Activated CD4-positive, alpha-beta T cell treated with anti-CD3 and anti-CD28 coated beads for 48 hours (primary cell): ENCODE measurements at regions not wholly inside any gene's neighbourhood (a gene's known extent, or its start where the extent isn't known, plus 50 kb on each side); places are given as distances from the start of the nearest gene placed in this dataset.

Source experiments
- DNase-seq: peaks from one replicate; pipeline ENCODE4 v3.0.0-alpha.2; 2020

DNA sequence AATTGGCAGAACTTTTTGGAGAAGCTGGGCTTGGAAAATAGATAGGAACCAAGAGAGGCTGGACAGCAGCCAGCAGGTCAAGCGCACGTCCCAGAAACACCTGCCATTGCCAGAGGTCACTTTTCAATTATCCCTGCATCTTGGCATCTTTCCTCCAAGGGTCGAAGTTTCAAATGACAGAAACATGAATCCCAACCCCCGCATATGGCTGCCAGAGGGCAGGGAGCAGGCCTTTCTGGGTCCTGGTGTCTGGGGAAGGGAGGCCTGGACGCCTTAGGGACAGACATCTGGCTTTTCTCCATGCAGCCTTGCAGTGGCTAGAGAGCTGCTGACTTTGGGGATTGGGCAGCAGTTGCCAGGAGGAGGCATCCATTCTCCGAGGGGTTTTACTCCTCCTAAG is 164.5 kb upstream of the TPM1 start:
- DNase-seq = no peak

DNA sequence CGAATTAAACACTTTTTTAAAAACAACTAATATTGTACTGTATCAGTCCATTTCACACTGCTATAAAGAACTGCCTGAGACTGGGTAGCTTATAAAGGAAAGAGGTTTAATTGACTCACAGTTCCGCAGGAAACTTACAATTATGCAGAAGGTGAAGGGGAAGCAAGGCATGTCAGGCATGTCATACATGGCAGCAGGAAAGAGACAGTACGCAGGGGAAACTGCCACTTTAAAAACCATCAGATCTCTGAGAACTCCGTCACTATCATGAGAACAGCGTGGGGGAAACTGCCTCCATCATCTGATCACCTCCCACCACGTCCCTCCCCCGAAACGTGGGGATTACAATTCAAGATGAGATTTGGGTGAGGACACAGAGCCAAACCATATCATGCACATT is 162.8 kb upstream of the TPM1 start:
- no peak for DNase-seq

DNA sequence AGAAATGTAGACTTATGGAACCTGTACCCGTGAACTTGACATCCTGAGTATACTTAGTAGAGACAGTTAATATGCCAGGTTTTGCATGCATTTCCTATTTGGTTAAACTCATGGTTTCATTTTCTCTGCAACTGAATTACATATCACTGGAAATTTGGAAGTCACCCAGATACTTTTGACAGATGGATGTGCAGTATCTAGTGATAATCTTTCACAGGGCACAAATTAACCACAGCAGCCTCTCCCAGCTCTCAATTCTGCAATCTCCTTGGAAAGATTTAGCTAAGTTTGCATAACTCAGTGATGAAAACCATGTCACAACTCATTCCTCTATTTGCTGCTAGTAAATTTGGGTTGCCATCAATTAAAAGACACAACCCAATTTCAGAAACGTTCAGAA is 162.3 kb upstream of the TPM1 start:
- DNase-seq = no peak

DNA sequence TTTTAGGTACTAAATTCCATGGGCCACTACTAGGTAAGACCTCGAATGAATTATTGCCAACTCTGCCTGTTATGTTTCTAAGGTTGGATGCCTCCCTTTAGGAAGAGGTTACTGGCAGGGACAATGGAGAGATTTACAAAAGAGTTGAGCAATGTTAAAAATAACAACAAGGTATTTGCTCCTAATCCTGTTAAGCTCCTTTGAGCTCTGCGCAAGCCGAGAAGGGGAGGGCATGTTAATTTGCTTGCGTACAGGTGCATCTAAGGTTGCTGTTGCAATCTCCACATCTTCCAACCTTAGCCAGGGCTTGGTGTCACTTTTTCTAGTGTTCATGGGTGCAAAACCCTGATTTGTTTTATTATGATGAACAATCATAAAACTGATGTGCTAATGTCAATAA is 161.5 kb upstream of the TPM1 start:
- no peak for DNase-seq

DNA sequence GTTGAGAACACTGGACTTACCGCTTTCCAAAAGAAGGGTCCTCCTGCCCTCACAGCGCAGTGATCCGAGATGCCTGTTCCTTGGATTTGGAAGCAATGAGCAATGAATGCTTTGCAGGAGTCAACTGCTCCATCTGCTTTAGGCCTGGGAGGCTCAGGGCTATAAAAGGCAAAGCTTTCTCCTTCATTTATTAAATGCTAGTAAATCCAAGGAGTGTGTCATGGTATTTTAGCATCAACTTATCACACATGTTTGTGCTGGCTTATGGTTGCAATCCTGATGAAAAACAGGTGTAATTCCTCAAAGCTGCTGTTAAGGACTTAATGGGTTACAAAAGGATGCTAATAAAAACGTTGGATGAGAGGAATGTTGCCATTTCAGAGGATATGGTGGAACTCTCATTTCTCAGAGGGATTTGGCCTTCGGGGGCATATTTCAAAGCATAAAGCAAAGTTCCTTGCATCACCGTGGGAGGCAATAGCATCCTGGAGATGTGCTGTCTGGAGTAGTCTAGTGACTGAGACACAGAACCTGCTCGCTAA is 158.5 kb upstream of the TPM1 start:
- no peak for DNase-seq

DNA sequence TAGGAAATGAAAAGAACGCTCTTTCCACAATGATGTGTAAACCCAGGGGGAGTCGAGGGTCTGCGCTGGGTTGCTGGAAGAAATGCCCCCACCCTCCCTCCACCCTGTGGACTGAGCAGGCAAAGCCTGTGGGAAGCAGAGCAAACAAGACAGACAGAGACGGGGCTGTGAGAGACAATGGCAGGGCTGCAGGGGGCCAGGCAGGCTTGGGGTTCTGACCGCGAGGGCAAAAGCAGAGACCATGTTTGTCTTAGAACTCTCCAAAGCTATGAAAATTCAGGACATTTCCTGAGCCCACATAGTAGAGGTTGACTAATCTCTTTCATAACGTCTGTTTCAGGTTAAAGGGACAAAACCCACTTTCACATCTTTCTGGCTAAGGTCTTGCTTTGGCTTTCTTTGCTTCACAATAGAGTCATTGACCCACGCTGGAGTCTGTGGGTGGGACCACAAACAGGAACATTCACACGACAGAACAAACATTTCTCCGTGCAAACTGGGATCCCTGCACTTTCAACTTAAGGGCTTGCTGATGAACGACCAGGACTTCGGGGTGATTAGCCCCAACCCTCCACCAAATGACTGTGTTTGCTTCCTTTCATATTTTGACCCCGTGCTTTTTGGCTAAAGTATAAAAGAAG is 156.0 kb upstream of the TPM1 start:
- no peak for DNase-seq

DNA sequence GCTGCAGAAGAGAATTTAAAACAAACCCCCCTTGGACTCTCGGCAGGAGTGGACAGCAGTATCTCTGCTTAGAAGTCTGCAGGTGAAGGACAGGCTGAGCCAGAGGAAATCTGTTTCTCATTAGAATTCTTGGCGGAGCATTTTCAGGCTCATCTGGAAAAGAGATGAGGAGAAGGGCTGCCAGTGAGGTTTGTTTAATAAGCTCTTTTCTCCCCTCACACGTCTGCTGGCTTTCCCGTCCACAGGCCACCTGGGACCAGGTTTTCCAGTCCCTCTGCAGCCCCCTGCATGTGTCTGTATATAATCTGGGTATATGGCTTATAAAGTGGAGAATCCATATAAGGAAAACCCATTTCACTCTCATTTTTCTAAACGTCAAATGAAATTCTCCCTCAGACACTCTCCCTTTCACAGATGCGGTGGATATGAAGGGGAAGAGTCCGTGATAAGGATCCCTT is 155.4 kb upstream of the TPM1 start:
- DNase-seq = no peak

DNA sequence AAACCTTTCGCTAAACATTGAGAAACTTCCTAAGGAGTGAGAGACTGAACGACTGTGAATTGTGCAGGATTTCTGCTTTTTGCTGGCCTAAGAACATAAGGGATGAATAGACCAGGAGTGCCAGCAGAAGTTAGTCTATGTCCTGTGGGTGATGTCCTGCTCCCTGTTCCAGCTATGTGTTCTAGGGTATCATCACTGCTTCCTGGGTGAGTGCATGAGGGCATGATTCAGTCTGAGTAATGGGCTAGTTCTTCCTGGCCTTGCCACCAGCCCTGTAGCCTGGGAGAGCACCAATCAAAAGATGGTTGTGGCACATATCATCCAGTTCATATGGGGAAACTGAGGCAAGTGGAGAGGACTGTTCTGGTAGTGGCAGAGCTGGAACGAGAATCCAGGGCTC is 153.9 kb upstream of the TPM1 start:
- DNase-seq = no peak

DNA sequence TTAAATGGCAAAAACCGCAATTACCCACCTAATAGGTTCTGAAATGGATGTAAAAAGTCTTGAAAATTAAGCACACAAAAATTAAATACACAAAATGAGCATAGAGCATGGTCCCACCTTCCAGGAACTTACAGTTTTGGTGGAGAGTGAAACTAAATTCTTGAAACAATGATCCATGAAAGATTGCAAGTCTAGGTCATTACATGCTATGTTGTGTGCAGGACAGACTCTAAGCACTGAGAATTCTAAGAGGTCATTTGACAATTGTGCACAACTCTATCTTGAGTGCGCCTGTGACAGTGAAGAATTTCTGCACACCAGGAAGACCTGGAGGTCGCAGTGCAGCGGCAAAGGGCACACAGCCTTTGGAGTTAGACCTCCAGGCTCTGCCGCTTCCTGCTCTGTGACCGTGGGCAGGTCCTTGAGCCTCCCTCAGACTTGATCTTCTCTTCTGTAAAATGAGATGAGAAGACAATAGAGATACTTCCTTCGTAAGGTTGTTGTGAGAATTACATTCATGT is 153.3 kb upstream of the TPM1 start:
- DNase-seq = no peak

DNA sequence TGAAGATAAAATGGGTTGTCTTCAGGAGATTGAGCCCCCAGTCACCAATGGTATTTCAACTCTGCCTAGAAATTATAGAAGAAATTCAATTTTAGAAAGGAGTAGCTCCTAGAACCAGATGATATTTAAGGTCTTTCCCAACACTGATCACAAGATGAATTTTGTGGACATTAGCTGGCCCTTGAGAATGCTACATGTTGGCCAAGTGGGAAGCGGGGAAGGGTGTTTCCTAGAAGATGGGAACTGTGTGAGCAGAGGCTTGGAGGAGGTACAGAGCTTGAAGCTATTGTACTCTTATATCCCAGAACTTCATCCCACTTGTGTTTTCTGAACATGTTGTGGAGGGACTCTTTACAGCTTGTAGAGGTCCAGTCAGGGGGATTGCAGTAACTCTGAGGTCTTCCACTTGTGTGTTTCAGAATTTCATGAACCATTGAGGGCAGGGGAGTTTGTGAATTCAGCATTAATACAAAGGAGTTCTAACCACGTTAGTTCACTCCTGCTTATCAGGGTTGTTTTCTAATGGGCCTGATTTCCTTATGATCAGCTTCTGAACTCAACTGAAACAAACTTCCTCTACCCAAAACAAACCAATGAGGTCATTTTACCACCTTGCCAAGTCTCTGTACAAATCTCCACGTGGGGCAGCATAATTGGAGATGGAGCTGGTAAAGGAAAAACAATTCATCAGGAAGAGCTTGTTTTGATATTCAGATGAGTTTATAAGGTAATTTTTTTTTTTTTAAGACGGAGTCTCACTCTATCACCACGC is 152.6 kb upstream of the TPM1 start:
- no peak for DNase-seq

DNA sequence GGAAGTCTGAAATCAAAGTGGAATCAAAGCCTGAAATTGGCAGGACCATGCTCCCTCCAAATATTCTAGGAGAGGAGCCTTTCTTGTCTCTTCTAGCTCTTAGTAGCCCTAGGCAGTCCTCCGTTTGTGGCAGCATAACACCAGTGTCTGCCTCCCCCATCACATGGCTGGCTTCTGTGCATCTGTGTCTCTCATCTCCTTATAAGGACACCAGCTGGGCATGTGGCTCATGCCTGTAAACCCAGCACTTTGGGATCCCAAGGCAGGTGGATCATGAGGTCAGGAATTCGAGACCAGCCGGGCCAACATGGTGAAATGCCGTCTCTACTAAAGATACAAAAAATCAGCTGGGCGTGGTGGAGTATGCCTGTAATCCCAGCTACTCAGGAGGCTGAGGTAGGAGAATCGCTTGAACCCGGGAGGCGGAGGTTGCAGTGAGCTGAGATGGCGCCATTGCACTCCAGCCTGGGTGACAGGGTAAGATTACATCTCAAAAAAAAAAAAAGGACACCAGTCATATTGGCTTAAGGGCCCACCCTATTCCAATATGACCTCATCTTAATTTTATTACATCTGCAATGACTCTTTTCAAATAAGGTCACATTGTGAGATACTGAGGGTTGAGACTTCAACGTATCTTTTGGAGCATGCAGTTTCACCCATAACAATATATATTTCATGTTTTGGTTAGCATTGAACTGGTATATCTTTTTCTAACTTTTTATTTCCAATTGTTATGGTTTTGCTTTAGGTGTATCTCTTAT is 148.0 kb upstream of the TPM1 start:
- no peak for DNase-seq

DNA sequence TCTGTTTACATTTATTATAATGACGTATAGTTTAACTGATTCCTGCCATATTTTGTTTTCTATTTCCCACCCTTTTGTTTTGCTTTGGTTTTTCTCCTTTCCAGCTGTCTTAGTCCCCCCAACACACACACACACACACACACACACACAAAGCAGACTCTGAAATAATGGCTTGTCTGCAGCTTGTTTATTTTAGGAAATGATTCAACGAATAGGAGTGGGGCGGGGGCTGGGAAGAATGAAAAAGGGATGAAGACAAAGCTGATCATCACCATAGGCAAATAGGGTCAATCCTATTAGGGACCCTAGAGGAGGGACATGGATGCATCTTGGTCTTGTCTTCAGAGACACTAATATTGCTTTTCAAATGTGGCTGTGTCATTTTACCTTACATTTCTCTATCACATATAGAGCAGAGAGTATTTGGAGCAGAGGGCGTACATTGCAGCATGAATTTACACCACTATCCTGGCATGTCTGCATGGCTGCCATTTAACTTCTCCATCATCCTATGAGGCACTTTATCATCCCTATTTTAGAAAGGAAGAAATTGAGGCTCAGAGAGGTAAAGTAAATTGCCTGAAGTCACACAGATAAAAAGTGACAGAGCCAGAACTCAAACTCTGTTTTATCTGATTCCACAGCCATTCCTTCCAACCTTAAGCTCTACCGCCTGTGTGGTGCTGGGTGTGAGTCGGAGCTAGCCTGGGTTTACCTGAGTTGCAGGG is 147.2 kb upstream of the TPM1 start:
- DNase-seq = no peak

DNA sequence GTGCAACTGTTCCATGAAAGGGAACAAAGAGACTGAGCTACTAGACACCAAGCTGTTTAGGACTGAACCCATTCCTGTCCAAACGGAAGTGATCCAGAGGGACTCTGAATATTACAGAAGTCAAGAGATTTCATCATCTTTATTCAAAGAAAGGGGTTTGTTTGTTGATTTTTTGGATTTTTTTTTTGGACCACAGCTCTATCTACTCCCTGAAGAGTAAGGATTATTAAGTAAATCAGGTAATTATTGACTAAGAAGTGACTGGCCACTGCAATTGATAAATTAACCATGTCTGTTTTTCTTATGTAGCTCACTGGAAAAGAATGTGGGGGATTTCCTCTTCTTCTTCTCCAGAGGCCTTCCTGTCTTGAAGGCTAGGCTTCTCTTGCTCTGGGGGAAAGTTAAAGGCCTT is 146.6 kb upstream of the TPM1 start:
- DNase-seq = no peak

DNA sequence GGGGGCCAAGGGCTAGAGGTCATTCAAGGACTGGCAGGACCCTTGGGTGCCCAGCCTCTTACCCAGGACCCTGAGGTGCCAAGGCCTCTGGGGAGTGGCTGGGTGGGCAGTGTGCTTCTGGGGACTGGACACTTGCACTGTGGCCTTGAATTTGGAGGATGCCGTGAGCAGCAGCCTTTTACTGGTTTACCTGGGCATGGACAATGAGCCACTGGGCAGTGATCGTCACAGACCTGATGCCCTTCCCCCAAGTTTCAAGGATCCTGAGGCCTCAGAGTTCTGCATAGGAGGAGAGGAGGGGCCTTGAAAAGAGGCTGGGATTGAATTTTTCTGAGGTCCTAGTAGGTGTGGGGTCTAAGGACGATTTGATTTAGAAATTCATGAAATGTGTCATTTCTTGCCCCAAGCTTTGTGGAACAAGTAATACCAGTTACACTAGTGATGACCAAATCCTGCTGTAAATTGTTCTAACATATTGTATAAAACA is 146.1 kb upstream of the TPM1 start:
- no peak for DNase-seq

DNA sequence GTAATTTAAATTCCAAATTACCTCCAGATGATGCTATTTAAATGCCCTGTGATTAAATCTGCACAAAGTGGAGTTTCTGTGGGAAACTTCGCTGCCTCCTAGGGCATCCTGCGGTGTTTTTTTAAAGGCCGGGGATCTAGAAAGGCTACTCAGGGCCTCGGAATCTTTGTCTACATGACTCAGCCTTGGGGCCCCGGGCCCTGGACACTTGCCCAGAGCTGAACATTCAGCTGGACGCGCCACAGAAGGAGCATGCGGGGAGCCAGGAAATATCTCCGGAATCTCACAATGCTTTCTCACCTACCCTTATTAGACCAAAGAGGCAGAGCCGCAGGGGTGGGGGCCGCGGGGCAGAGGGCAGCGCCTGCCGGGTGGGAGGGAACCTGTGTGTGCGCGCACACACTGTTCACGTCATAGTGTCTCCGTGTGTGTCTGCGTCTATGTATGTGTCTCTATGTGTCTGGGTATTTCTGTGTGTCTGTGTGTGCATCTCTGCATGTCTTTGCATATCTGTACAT is 145.5 kb upstream of the TPM1 start:
- DNase-seq = no peak

DNA sequence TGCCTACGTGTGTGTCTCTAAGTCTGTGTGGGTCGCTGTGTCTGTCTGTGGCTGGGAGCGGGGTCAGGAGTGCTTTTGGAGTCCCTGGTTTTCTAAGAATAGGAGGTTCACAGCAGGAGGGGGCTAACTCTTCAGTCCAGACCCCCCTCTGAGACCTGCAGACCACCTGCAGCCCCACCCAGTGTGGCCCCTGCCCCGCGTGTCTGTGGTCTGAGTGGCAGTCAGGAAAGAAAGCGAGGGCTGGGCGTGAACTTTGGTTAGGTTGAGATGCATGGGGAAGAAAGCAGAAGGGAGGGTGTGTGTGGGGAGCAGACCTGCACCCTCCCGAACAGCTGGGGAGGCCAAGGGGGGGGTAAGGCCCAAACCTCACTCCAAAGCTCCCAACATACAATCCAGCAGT is 144.9 kb upstream of the TPM1 start:
- no peak for DNase-seq

DNA sequence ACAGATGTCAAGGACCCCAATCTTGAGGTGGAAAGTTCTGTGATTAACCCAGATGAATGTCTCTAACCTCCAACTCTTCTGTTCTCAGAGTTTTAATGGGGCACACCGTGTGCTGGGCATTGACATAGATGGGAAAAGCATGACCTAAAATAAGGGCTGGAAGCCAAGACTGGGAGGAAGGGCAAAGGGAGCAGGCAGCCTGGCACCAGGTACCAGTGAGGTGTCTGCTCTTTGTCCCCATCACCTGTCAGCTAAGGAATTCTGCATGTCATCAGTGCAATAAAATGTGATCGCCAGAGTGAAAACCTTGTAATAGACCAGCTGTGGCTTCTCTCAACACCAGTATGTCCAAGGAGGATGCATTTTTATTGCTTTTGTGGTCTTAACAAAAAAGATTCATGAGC is 143.5 kb upstream of the TPM1 start:
- no peak for DNase-seq

DNA sequence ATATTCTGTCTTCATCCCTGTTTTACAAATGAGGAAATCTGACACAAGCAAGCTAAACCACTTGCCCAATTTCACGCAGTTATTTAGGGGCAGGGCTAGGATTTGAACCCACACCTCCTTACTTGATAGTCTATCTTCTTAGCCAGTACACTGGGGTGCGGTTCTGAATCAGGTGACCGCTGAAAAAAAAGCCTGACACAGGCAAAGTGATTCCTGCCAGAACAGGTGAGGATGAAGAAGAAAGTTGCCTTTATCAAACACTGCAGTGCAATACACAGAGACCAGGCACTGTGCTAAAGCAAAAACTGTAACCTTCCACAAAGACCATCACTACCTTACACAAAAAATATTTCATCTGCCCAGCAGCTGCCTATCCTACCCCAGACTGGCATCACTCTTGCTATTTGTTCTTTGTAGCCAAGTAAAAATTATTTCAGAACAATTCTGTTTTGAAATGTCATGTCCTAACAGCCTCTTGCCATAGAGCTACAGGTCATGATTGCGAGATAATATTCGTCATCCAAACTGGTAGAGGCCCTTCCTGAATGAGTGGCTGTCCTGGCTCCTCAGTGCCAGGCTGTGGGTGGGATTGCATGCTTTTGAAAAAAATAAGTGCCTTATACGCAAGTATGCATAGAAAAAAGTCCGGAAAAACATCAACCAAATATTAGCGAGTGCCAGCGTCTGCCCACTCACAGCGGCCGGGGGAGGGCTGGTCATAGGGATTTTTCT is 142.3 kb upstream of the TPM1 start:
- no peak for DNase-seq

DNA sequence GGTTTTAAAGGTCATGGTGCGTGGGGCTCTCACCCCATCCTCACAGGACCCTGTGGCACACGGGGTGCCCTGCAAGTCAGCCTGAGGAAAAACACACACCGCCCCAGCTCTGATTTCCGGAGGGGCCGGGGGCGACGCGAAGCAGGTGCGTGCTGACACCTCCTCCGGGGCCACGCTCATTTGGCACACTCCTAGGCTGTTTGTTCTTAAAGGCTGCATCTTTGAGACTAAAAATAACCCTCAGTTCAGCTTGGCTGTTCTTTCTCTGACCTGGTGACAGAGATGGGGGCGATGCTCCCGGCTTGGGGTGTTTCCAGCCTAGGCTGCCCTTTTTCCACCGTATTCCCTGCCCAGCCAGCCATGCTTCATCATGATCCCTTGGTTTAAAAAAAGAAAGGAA is 141.5 kb upstream of the TPM1 start:
- no peak for DNase-seq

DNA sequence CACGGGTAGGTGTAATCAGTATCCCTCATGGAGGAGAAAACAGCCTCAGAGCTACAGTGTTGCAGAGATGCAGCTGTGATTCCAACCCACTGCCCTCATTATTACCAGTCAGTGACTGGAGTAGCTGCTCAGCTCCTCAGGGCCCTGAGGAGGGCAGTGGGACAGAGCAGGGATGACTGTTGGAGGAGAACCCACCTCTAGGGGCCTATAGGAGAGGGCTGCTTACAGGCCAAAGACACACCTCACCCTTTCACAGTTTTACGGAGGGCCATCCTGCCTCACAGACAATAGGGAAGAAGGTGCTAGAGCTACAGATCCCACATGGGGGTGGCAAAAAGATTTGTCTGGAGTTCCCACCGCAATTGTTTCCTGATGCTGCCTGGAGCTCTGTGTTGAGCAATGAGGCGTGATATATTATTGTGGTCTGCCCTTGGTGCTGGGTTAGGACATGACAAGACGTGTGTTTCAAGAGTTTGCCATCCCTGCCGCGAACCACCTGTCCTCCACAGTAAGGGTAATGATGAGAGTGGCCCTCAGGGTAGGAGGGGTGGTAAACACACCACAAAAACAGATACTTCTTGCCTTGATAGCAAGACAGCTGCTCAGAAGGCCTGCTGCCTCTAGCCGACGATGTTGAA is 140.5 kb upstream of the TPM1 start:
- no peak for DNase-seq

DNA sequence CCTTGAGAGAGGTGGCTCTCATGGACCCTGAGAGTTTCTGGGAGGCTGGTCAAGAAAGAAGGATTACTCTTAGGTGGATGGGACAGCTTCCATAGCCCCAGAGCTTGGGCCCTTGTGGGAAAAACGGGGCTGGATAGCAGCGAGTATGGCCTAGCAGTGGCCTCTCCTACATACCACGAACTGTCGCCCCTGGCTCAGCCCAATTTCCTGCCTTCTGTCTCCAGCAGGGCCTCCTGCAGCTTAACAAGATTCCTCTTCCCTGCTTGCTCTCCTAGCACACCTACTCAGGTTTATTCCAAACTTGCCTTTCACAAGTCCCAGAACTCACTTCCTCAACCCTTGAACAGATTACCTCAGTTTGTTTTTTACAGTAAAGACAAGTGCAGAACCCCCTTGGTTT is 139.7 kb upstream of the TPM1 start:
- DNase-seq = no peak
